Neural cell (in vitro differentiated cells): ENCODE measurements at regions not wholly inside any gene's neighbourhood (a gene's known extent, or its start where the extent isn't known, plus 50 kb on each side); places are given as distances from the start of the nearest gene placed in this dataset.

ENCODE experiments used
- EP300 ChIP-seq: fragments of 450-650 bp; conservative IDR thresholded peaks from 2 replicates; pipeline ENCODE4 v1.6.1; 2014; ENCODE audit warnings: antibody characterized with exemption, mild to moderate bottlenecking, moderate library complexity; ENCODE audit not compliant: poor library complexity, severe bottlenecking
- MXI1 ChIP-seq: fragments of 450-650 bp; conservative IDR thresholded peaks from 2 replicates; pipeline ENCODE4 v1.6.1; 2014; ENCODE audit warnings: antibody characterized with exemption, mild to moderate bottlenecking; ENCODE audit not compliant: poor library complexity, severe bottlenecking
- POLR2AphosphoS5 ChIP-seq: IDR thresholded peaks from 2 replicates; pipeline ENCODE4 v1.6.1; 2012
- TF ChIP-seq, protein P1 (sequence below): fragments of 450-650 bp; IDR thresholded peaks from 2 replicates; pipeline ENCODE4 v1.5.1; 2014; ENCODE audit warnings: antibody characterized with exemption, mild to moderate bottlenecking, moderate library complexity; ENCODE audit not compliant: poor library complexity, severe bottlenecking

DNA sequence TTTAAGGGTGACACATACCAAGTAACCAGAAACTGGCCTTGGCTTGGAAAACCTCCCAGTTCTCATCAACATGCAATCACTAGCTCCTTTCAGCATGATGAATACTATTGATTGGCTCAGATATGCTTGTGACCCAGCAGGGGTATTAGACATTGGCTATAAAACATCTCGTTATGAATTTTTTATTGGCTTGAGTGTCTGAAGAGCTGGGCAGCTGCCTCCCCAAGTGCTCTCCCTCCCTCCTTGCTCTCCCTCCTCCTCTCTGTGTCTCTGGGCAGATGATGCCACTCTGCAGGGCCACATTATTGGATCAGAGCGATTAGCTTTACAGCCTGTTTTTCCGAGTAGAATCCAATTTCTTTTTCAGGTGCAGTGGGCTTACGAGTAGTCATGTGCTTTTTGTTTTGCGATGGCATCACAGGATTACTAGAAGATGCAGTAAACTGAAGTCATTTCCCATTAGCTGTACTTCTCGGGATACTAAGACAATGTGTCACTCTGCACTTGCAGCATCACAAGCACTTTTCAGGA lies 79.3 kb upstream of the ATF3 start:
- TF ChIP-seq, protein P1, sequence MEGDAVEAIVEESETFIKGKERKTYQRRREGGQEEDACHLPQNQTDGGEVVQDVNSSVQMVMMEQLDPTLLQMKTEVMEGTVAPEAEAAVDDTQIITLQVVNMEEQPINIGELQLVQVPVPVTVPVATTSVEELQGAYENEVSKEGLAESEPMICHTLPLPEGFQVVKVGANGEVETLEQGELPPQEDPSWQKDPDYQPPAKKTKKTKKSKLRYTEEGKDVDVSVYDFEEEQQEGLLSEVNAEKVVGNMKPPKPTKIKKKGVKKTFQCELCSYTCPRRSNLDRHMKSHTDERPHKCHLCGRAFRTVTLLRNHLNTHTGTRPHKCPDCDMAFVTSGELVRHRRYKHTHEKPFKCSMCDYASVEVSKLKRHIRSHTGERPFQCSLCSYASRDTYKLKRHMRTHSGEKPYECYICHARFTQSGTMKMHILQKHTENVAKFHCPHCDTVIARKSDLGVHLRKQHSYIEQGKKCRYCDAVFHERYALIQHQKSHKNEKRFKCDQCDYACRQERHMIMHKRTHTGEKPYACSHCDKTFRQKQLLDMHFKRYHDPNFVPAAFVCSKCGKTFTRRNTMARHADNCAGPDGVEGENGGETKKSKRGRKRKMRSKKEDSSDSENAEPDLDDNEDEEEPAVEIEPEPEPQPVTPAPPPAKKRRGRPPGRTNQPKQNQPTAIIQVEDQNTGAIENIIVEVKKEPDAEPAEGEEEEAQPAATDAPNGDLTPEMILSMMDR: no peak
- TF ChIP-seq EP300: no peak
- no peak for TF ChIP-seq POLR2AphosphoS5
- no peak for TF ChIP-seq MXI1
